H1 (cell line): ENCODE measurements at regions not wholly inside any gene's neighbourhood (a gene's known extent, or its start where the extent isn't known, plus 50 kb on each side); places are given as distances from the start of the nearest gene placed in this dataset.

Experiments
- CTCF ChIA-PET: fragments of 300-600 bp; sonication (Branson Sonifier 250); formaldehyde crosslinking; loops from one replicate; lab custom pipeline; 2021; ENCODE audit not compliant: partially characterized antibody; lab: Charles Lee
- POLR2A ChIA-PET: fragments of 300-600 bp; sonication (Branson Sonifier 250); formaldehyde crosslinking; loops from one replicate; lab custom pipeline; 2021; ENCODE audit warnings: inconsistent platforms; ENCODE audit not compliant: partially characterized antibody; lab: Charles Lee
- DNase-seq, 2 experiments: peaks; one replicate each; pipeline versions ENCODE4 v3.0.0 to v3.0.0-alpha.2; 2010 to 2022; ENCODE audit warnings: low spot score in 2 of 2, low read depth in 1 of 2, mixed read lengths in 1 of 2
- FAIRE-seq: peaks from 2 replicates; lab custom pipeline; 2011; peaks lifted over from hg19 to GRCh38; lab: Jason Lieb, UNC
- H2AFZ ChIP-seq: 2 replicates; pipeline ENCODE4 v1.8.1; 2012; ENCODE audit warnings: low read length, inconsistent platforms
- H2AK5ac ChIP-seq: 2 replicates; pipeline ENCODE4 v1.6.1; 2013; ENCODE audit warnings: low read depth, low read length
- H2BK120ac ChIP-seq: replicated peaks from 2 replicates; pipeline ENCODE3; 2013; ENCODE audit warnings: low read depth, low read length, inconsistent platforms
- H2BK12ac ChIP-seq: 2 replicates; pipeline ENCODE4 v1.6.1; 2013; ENCODE audit warnings: low read depth, low read length
- H2BK15ac ChIP-seq: 2 replicates; pipeline ENCODE4 v1.6.1; 2013; ENCODE audit warnings: low read length
- H2BK20ac ChIP-seq: 2 replicates; pipeline ENCODE4 v1.6.1; 2013; ENCODE audit warnings: low read length
- H2BK5ac ChIP-seq: 2 replicates; pipeline ENCODE4 v1.6.1; 2013; ENCODE audit warnings: low read depth, low read length
- H3K14ac ChIP-seq: 2 replicates; pipeline ENCODE4 v1.6.1; 2013; ENCODE audit warnings: inconsistent platforms; ENCODE audit not compliant: insufficient read length
- H3K18ac ChIP-seq: 2 replicates; pipeline ENCODE4 v1.6.1; 2013; ENCODE audit warnings: low read length; ENCODE audit errors: extremely low read depth
- H3K23ac ChIP-seq: 2 replicates; pipeline ENCODE4 v1.6.1; 2013; ENCODE audit warnings: inconsistent platforms; ENCODE audit not compliant: insufficient read length
- H3K23me2 ChIP-seq: 2 replicates; pipeline ENCODE4 v1.6.1; 2013; ENCODE audit warnings: low read depth, low read length
- H3K27ac ChIP-seq: 2 replicates; pipeline ENCODE4 v1.6.1; 2011; ENCODE audit warnings: low read depth, low read length, inconsistent platforms
- H3K27me3 ChIP-seq, 4 experiments: replicated peaks in 1 of 4; 1 replicate in 1 of 4; 2 replicates in 3 of 4; pipeline versions ENCODE4 v1.6.1 to v1.8.1; 2011 to 2013; ENCODE audit warnings: low read length in 3 of 4, mild to moderate bottlenecking in 3 of 4, inconsistent platforms in 2 of 4, mixed read lengths in 2 of 4, moderate library complexity in 1 of 4; ENCODE audit not compliant: control insufficient read depth in 3 of 4, insufficient read depth in 3 of 4; ENCODE audit errors: extremely low read depth in 1 of 4
- H3K36me3 ChIP-seq, 4 experiments: 2 replicates each; pipeline versions ENCODE4 v1.6.1 to v1.8.1; 2011 to 2013; ENCODE audit warnings: mild to moderate bottlenecking in 4 of 4, low read length in 3 of 4, moderate library complexity in 2 of 4, control low read depth in 1 of 4, inconsistent platforms in 1 of 4; ENCODE audit not compliant: insufficient read depth in 4 of 4, control insufficient read depth in 2 of 4
- H3K4ac ChIP-seq: replicated peaks from 2 replicates; pipeline ENCODE3; 2013; ENCODE audit warnings: low read length, low read depth, mixed read lengths, inconsistent platforms; ENCODE audit not compliant: insufficient read length
- H3K4me1 ChIP-seq, 4 experiments: replicated peaks in 1 of 4; 1 replicate in 1 of 4; 2 replicates in 3 of 4; pipeline versions ENCODE4 v1.6.1 to v1.8.1; 2011 to 2013; ENCODE audit warnings: low read length in 3 of 4, inconsistent platforms in 2 of 4, mixed read lengths in 1 of 4; ENCODE audit not compliant: insufficient read depth in 4 of 4, control insufficient read depth in 3 of 4
- H3K4me2 ChIP-seq, 2 experiments: 2 replicates each; pipeline versions ENCODE4 v1.6.1 to v1.8.1; 2011 to 2013; ENCODE audit warnings: low read depth in 2 of 2, low read length in 2 of 2, control low read depth in 1 of 2, inconsistent platforms in 1 of 2, mild to moderate bottlenecking in 1 of 2; ENCODE audit not compliant: insufficient read depth in 1 of 2
- H3K4me3 ChIP-seq, 4 experiments: fragments of 200-600, 300-600 bp in 1 of 4; sonication (generic), shearing (Covaris generic), sonication (Bioruptor Twin) in 1 of 4; 2 replicates each; pipeline versions ENCODE4 v1.5.1 to v1.8.1; 2011 to 2016; ENCODE audit warnings: low read length in 4 of 4, low read depth in 3 of 4, control low read depth in 2 of 4, inconsistent platforms in 2 of 4, mild to moderate bottlenecking in 2 of 4, mixed read lengths in 1 of 4, moderate library complexity in 1 of 4; ENCODE audit not compliant: insufficient read depth in 2 of 4; ENCODE audit errors: extremely low read depth in 1 of 4
- H3K56ac ChIP-seq: replicated peaks from 2 replicates; pipeline ENCODE3; 2013; ENCODE audit warnings: low read depth, mild to moderate bottlenecking, mixed read lengths, low read length, inconsistent platforms; ENCODE audit not compliant: insufficient read length
- H3K79me1 ChIP-seq: 2 replicates; pipeline ENCODE4 v1.6.1; 2013; ENCODE audit warnings: low read depth, low read length, control low read depth
- H3K79me2 ChIP-seq, 2 experiments: 2 replicates each; pipeline versions ENCODE4 v1.6.1 to v1.8.1; 2012 to 2013; ENCODE audit warnings: low read length in 2 of 2, mild to moderate bottlenecking in 2 of 2, inconsistent platforms in 1 of 2; ENCODE audit not compliant: insufficient read depth in 2 of 2, control insufficient read depth in 1 of 2
- H3K9ac ChIP-seq, 4 experiments: replicated peaks in 1 of 4; 1 replicate in 1 of 4; 2 replicates in 3 of 4; pipeline versions ENCODE4 v1.6.1 to v1.8.1; 2011 to 2013; ENCODE audit warnings: low read depth in 3 of 4, low read length in 3 of 4, control low read depth in 2 of 4, mild to moderate bottlenecking in 2 of 4, moderate library complexity in 2 of 4, inconsistent platforms in 1 of 4; ENCODE audit errors: extremely low read depth in 1 of 4
- H3K9me3 ChIP-seq, 2 experiments: 2 replicates each; pipeline versions ENCODE4 v1.6.1 to v1.8.1; 2012 to 2013; ENCODE audit warnings: mild to moderate bottlenecking in 2 of 2, moderate library complexity in 2 of 2, control low read depth in 1 of 2, inconsistent platforms in 1 of 2, low read depth in 1 of 2, low read length in 1 of 2, mixed read lengths in 1 of 2; ENCODE audit not compliant: insufficient read depth in 2 of 2
- H4K20me1 ChIP-seq, 2 experiments: replicated peaks in 1 of 2; 2 replicates each; pipeline versions ENCODE3 to v1.8.1; 2011 to 2013; ENCODE audit warnings: inconsistent platforms in 2 of 2, low read length in 2 of 2, mild to moderate bottlenecking in 1 of 2; ENCODE audit not compliant: insufficient read depth in 2 of 2, control insufficient read depth in 1 of 2
- H4K5ac ChIP-seq: 2 replicates; pipeline ENCODE4 v1.6.1; 2013; ENCODE audit warnings: low read length, low read depth, mixed read lengths, inconsistent platforms; ENCODE audit not compliant: insufficient read length
- H4K8ac ChIP-seq: 2 replicates; pipeline ENCODE4 v1.8.0; 2013; ENCODE audit warnings: mild to moderate bottlenecking, moderate library complexity, low read length, inconsistent platforms; ENCODE audit not compliant: insufficient read depth; ENCODE audit errors: extremely low read depth
- H4K91ac ChIP-seq: replicated peaks from 2 replicates; pipeline ENCODE3; 2013; ENCODE audit warnings: low read length, mixed read lengths, inconsistent platforms; ENCODE audit not compliant: insufficient read length
- BCL11A ChIP-seq, 2 experiments: IDR thresholded peaks; one replicate each; pipeline ENCODE4 v1.6.1; 2011; ENCODE audit warnings: low read depth in 2 of 2, low read length in 2 of 2, mild to moderate bottlenecking in 2 of 2
- BRCA1 ChIP-seq: IDR thresholded peaks from 2 replicates; pipeline ENCODE4 v1.6.1; 2012; ENCODE audit warnings: low read depth, low read length, improper control_type of control experiment
- EZH2 ChIP-seq: fragments of 200-600 bp; sonication (generic); IDR thresholded peaks from 2 replicates; pipeline ENCODE4 v1.7.1; 2012; ENCODE audit warnings: low read depth, mild to moderate bottlenecking, moderate library complexity, low read length, inconsistent platforms; ENCODE audit not compliant: severe bottlenecking
- GABPA ChIP-seq: IDR thresholded peaks from 2 replicates; pipeline ENCODE4 v1.6.1; 2011; ENCODE audit warnings: mild to moderate bottlenecking, low read length, moderate library complexity, borderline replicate concordance; ENCODE audit not compliant: insufficient read depth
- KDM4A ChIP-seq: IDR thresholded peaks from one replicate; pipeline ENCODE4 v1.7.1; 2012; ENCODE audit warnings: low read depth, mild to moderate bottlenecking, moderate library complexity, low read length, inconsistent platforms; ENCODE audit not compliant: severe bottlenecking
- POLR2A ChIP-seq, 2 experiments: IDR thresholded peaks; 1 replicate in 1 of 2; 2 replicates in 1 of 2; pipeline ENCODE4 v1.6.1; 2011; ENCODE audit warnings: low read depth in 2 of 2, low read length in 2 of 2, mild to moderate bottlenecking in 2 of 2; ENCODE audit errors: control extremely low read depth in 1 of 2
- RXRA ChIP-seq: IDR thresholded peaks from 2 replicates; pipeline ENCODE4 v1.6.1; 2011; ENCODE audit warnings: low read depth, mild to moderate bottlenecking, low read length, moderate library complexity; ENCODE audit not compliant: insufficient read depth
- SP1 ChIP-seq: IDR thresholded peaks from 2 replicates; pipeline ENCODE4 v1.6.1; 2011; ENCODE audit warnings: low read depth, low read length
- SP2 ChIP-seq: IDR thresholded peaks from 2 replicates; pipeline ENCODE4 v1.6.1; 2012; ENCODE audit warnings: mild to moderate bottlenecking, low read length, inconsistent platforms
- TF ChIP-seq, protein P1 (sequence below): IDR thresholded peaks from 2 replicates; pipeline ENCODE4 v1.6.1; 2012; ENCODE audit warnings: inconsistent platforms
- TF ChIP-seq, protein P2 (sequence below): IDR thresholded peaks from 2 replicates; pipeline ENCODE4 v1.6.1; 2011; ENCODE audit warnings: low read length, improper control_type of control experiment
- TF ChIP-seq, protein P3 (sequence below), 3 experiments: IDR thresholded peaks; 1 replicate in 2 of 3; 2 replicates in 1 of 3; pipeline versions ENCODE4 v1.5.1 to v1.6.1; 2011; ENCODE audit warnings: low read length in 3 of 3, mild to moderate bottlenecking in 3 of 3, inconsistent platforms in 2 of 3, low read depth in 1 of 3, moderate library complexity in 1 of 3; ENCODE audit not compliant: insufficient read depth in 1 of 3; ENCODE audit errors: control extremely low read depth in 1 of 3

DNA sequence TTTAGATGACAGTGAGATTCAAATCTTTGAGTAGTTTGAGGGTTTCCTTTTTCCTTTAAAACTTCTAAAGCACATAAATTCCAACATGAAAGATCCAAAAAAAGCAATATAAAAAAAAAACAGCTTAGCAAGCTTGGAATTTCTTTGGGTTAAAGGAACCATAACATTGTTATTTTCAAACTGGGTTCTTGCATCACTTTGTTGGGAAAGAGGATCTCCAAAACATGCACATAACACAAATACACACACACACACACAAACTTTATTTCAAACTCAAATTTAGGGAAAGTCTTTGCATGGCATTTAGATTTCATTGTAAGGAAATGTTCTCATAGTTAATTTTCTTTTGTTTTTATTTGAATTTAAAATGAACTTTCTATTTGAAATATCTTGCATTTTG, 79.2 kb upstream of the COL8A1 start:
- Histone ChIP-seq H3K14ac (no peak overlapping the region), H3K79me1 (no peaks in the 10 kb centered on the region), H2BK20ac (no peak overlapping the region), H3K23ac (no peak overlapping the region), H3K79me2 (no peaks in the 10 kb centered on the region), H4K5ac (no peak overlapping the region), H4K91ac (no peak overlapping the region), H2BK15ac (no peak overlapping the region), H2BK12ac (no peak overlapping the region), H3K23me2 (no peaks in the 10 kb centered on the region), H2BK120ac (no peak overlapping the region), H3K4me2 (no peak overlapping the region), H3K9ac (no peak overlapping the region), H3K4me3 (no peak overlapping the region), H3K9me3 (no peaks in the 10 kb centered on the region), H3K18ac (no peak overlapping the region), H4K8ac (no peak overlapping the region), H3K56ac (no peak overlapping the region), H4K20me1 (no peaks in the 10 kb centered on the region), H3K27me3 (peaks cover 0 to 1% (median 0%) of the 10 kb centered on the region in 4 experiments; a peak in 1 of 7 replicates), H3K36me3 (no peaks in the 10 kb centered on the region), H2AK5ac (no peak overlapping the region), H3K4me1 (no peaks in the 10 kb centered on the region), H2BK5ac (no peak overlapping the region), H3K4ac (no peak overlapping the region), H3K27ac (no peak overlapping the region), H2AFZ (no peak overlapping the region)
- ChIA-PET POLR2A (no interaction called here), CTCF (interaction anchor here (0.6 to 1.0 kb wide), 2 partner anchors 8 to 156 kb away, joined by 3 read pairs; no protein-coding TSS in a partner anchor)
- FAIRE-seq = no peak
- DNase-seq = no peak
- TF ChIP-seq GABPA (no peak), SP2 (no peak), KDM4A (no peak), BCL11A (IDR thresholded peaks at IDR 0.05; ENCODE audit: low read depth in 2 of 2, low read length in 2 of 2) (no peak), BRCA1 (no peak), POLR2A (IDR thresholded peaks at IDR 0.05; ENCODE audit: control extremely low read depth in 1 of 2, low read depth in 2 of 2, low read length in 2 of 2) (no peak), SP1 (no peak), RXRA (no peak), EZH2 (no peak)
- TF ChIP-seq, protein P1, sequence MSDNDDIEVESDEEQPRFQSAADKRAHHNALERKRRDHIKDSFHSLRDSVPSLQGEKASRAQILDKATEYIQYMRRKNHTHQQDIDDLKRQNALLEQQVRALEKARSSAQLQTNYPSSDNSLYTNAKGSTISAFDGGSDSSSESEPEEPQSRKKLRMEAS = no peak
- TF ChIP-seq, protein P2, sequence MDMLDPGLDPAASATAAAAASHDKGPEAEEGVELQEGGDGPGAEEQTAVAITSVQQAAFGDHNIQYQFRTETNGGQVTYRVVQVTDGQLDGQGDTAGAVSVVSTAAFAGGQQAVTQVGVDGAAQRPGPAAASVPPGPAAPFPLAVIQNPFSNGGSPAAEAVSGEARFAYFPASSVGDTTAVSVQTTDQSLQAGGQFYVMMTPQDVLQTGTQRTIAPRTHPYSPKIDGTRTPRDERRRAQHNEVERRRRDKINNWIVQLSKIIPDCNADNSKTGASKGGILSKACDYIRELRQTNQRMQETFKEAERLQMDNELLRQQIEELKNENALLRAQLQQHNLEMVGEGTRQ = no peak
- TF ChIP-seq, protein P3, sequence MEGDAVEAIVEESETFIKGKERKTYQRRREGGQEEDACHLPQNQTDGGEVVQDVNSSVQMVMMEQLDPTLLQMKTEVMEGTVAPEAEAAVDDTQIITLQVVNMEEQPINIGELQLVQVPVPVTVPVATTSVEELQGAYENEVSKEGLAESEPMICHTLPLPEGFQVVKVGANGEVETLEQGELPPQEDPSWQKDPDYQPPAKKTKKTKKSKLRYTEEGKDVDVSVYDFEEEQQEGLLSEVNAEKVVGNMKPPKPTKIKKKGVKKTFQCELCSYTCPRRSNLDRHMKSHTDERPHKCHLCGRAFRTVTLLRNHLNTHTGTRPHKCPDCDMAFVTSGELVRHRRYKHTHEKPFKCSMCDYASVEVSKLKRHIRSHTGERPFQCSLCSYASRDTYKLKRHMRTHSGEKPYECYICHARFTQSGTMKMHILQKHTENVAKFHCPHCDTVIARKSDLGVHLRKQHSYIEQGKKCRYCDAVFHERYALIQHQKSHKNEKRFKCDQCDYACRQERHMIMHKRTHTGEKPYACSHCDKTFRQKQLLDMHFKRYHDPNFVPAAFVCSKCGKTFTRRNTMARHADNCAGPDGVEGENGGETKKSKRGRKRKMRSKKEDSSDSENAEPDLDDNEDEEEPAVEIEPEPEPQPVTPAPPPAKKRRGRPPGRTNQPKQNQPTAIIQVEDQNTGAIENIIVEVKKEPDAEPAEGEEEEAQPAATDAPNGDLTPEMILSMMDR (IDR thresholded peaks at IDR 0.05; ENCODE audit: control extremely low read depth in 1 of 3, insufficient read depth in 1 of 3, low read depth in 1 of 3, low read length in 3 of 3) = no peak
